NCI-H526 (cell line): ENCODE measurements at regions not wholly inside any gene's neighbourhood (a gene's known extent, or its start where the extent isn't known, plus 50 kb on each side); places are given as distances from the start of the nearest gene placed in this dataset.
"Not testable (repeated sequence)": the region's sequence is repeated elsewhere in the genome, so short reads cannot be mapped to it uniquely, and the experiment has no call there.

Experiments used
- DNase-seq, 2 experiments: peaks; one replicate each; lab custom pipeline; 2025; lab: John Stamatoyannopoulos, UW

- no peak for DNase-seq
Observed at GRCh38 chrX:40950546-40950945, 134.7 kb upstream of the USP9X start.

GRCh38 chrX:40951407-40951806 lies 133.8 kb upstream of the USP9X start:
- not testable (repeated sequence) for DNase-seq

- no peak for DNase-seq
Observed at GRCh38 chrX:40952855-40953254, 132.4 kb upstream of the USP9X start.

GRCh38 chrX:40953369-40953768 lies 131.9 kb upstream of the USP9X start:
- no peak for DNase-seq

- no peak for DNase-seq
Observed at GRCh38 chrX:40960041-40960440, 125.2 kb upstream of the USP9X start.

GRCh38 chrX:40962793-40963407 lies 122.3 kb upstream of the USP9X start:
- no peak for DNase-seq

GRCh38 chrX:40964008-40964407 lies 121.2 kb upstream of the USP9X start:
- DNase-seq, result no peak

- DNase-seq, result no peak
Observed at GRCh38 chrX:40964633-40965586, 120.3 kb upstream of the USP9X start.

GRCh38 chrX:40966213-40966820 lies 118.9 kb upstream of the USP9X start:
- DNase-seq, result no peak

- DNase-seq, result no peak
Observed at GRCh38 chrX:40968180-40968579, 117.1 kb upstream of the USP9X start.

- DNase-seq, result no peak
Observed at GRCh38 chrX:40971736-40972135, 113.5 kb upstream of the USP9X start.

GRCh38 chrX:40973619-40974018 lies 111.6 kb upstream of the USP9X start:
- no peak for DNase-seq

GRCh38 chrX:40975951-40976350 lies 109.3 kb upstream of the USP9X start:
- no peak for DNase-seq

- no peak for DNase-seq
Observed at GRCh38 chrX:40976981-40977380, 108.3 kb upstream of the USP9X start.

- DNase-seq, result no peak
Observed at GRCh38 chrX:40984962-40985361, 100.3 kb upstream of the USP9X start.

- no peak for DNase-seq
Observed at GRCh38 chrX:40987413-40987812, 97.8 kb upstream of the USP9X start.

GRCh38 chrX:40988100-40988499 lies 97.1 kb upstream of the USP9X start:
- DNase-seq, result no peak

- not testable (repeated sequence) for DNase-seq
Observed at GRCh38 chrX:40993395-40993794, 91.8 kb upstream of the USP9X start.

- DNase-seq, result peak; percentile 48 to 59
Observed at GRCh38 chrX:40996886-40997530, 88.2 kb upstream of the USP9X start.

- DNase-seq, result no peak
Observed at GRCh38 chrX:40998123-40998522, 87.1 kb upstream of the USP9X start.

- DNase-seq, result no peak
Observed at GRCh38 chrX:41001327-41001726, 83.9 kb upstream of the USP9X start.

GRCh38 chrX:41002026-41002425 lies 83.2 kb upstream of the USP9X start:
- no peak for DNase-seq
